HepG2 (cell line): ENCODE measurements at regions not wholly inside any gene's neighbourhood (a gene's known extent, or its start where the extent isn't known, plus 50 kb on each side); places are given as distances from the start of the nearest gene placed in this dataset.

Experiments used
- ATAC-seq: fragments of 200-7000 bp; cut with Tn5 transposase; 3 replicates; pipeline ENCODE4 v1.9.1; 2020; ENCODE audit warnings: mild to moderate bottlenecking, moderate library complexity
- BruUV-seq: library from RNA; stranded (reverse); fragments of 400-500 nt; replicated peaks from 2 replicates; lab custom pipeline; 2021; lab: Mats Ljungman, UMichigan
- CTCF ChIA-PET: fragments of 300-600 bp; formaldehyde crosslinking; extraction: SDS; loops from one replicate; lab custom pipeline; 2021; ENCODE audit warnings: low total read pairs, inconsistent platforms, low intra/inter-chr PET ratio; lab: Yijun Ruan, JAX
- POLR2A ChIA-PET: fragments of 350-600 bp; sonication (Branson Sonifier 250); formaldehyde crosslinking; loops from one replicate; lab custom pipeline; 2020; ENCODE audit warnings: antibody characterized with exemption, inconsistent platforms; lab: Yijun Ruan, JAX
- DNase-seq: peaks from one replicate; pipeline ENCODE4 v3.0.0-alpha.2; 2015; ENCODE audit warnings: low spot score
- FAIRE-seq: peaks from 3 replicates; lab custom pipeline; 2011; peaks lifted over from hg19 to GRCh38; lab: Jason Lieb, UNC
- H2AFZ ChIP-seq: one replicate; pipeline ENCODE4 v1.6.1; 2011; ENCODE audit warnings: low read length, inconsistent platforms
- H3K27ac ChIP-seq: fragments of 300-600 bp; 3 replicates; pipeline ENCODE4 v1.8.0; 2011; ENCODE audit warnings: mixed run types, mild to moderate bottlenecking, mixed read lengths, low read length, inconsistent platforms; ENCODE audit not compliant: insufficient read depth; ENCODE audit errors: extremely low read length
- H3K27me3 ChIP-seq, 2 experiments: fragments of 200-600 bp in 1 of 2; 2 replicates in 1 of 2; 3 replicates in 1 of 2; pipeline versions ENCODE4 v1.6.0 to v1.8.0; 2011; ENCODE audit warnings: low read length in 2 of 2, mild to moderate bottlenecking in 2 of 2, moderate library complexity in 2 of 2, inconsistent platforms in 1 of 2; ENCODE audit not compliant: insufficient read depth in 2 of 2, control insufficient read depth in 1 of 2
- H3K36me3 ChIP-seq, 2 experiments: fragments of 200-600 bp in 1 of 2; replicated peaks in 1 of 2; 2 replicates in 1 of 2; 3 replicates in 1 of 2; pipeline versions ENCODE4 v1.5.1 to v1.8.0; 2011; ENCODE audit warnings: low read length in 2 of 2, inconsistent platforms in 1 of 2; ENCODE audit not compliant: insufficient read depth in 2 of 2, control insufficient read depth in 1 of 2
- H3K4me1 ChIP-seq: 2 replicates; pipeline ENCODE4 v1.5.1; 2012; ENCODE audit warnings: low read length, inconsistent platforms; ENCODE audit not compliant: insufficient read depth
- H3K4me2 ChIP-seq: 2 replicates; pipeline ENCODE4 v1.6.0; 2011; ENCODE audit warnings: low read depth, low read length, inconsistent platforms
- H3K4me3 ChIP-seq, 3 experiments: fragments of 200-600 bp in 1 of 3; sonication (generic), shearing (Covaris generic) in 1 of 3; replicated peaks in 1 of 3; 2 replicates each; pipeline ENCODE4 v1.5.1; 2011 to 2016; ENCODE audit warnings: low read length in 3 of 3, inconsistent platforms in 2 of 3, low read depth in 2 of 3, mild to moderate bottlenecking in 2 of 3, control low read depth in 1 of 3, mixed read lengths in 1 of 3; ENCODE audit not compliant: insufficient read depth in 1 of 3
- H3K79me2 ChIP-seq: one replicate; pipeline ENCODE4 v1.6.1; 2011; ENCODE audit warnings: low read length, inconsistent platforms; ENCODE audit not compliant: insufficient read depth
- H3K9ac ChIP-seq: 2 replicates; pipeline ENCODE4 v1.6.0; 2011; ENCODE audit warnings: mild to moderate bottlenecking, low read depth, low read length, inconsistent platforms; ENCODE audit not compliant: insufficient read depth
- H3K9me3 ChIP-seq: 2 replicates; pipeline ENCODE4 v1.5.1; 2012; ENCODE audit warnings: mild to moderate bottlenecking, low read length
- H4K20me1 ChIP-seq: 2 replicates; pipeline ENCODE4 v1.6.0; 2011; ENCODE audit warnings: inconsistent platforms, mild to moderate bottlenecking, low read length, moderate library complexity; ENCODE audit not compliant: insufficient read depth
- ATF7 ChIP-seq, 2 experiments: fragments of 450-650 bp in 1 of 2; sonication (generic) in 1 of 2; formaldehyde crosslinking in 1 of 2; IDR thresholded peaks; 2 replicates each; pipeline versions ENCODE4 v1.4.0 to v1.6.1; 2016 to 2020; ENCODE audit warnings: antibody characterized with exemption in 1 of 2, mild to moderate bottlenecking in 1 of 2, missing genetic modification reagents in 1 of 2
- CBFB ChIP-seq: sonication (generic); formaldehyde crosslinking; IDR thresholded peaks from 2 replicates; pipeline ENCODE4 v1.4.0; 2020; ENCODE audit warnings: missing genetic modification reagents
- CTCF ChIP-seq: sonication (generic); formaldehyde crosslinking; IDR thresholded peaks from 2 replicates; pipeline ENCODE4 v1.5.0; 2020; ENCODE audit warnings: mild to moderate bottlenecking, missing genetic modification reagents, moderate library complexity
- ISX ChIP-seq: sonication (generic); formaldehyde crosslinking; conservative IDR thresholded peaks from 2 replicates; pipeline ENCODE4 v1.5.0; 2020; ENCODE audit warnings: missing genetic modification reagents
- NONO ChIP-seq, 2 experiments: fragments of 450-650 bp in 1 of 2; sonication (generic) in 1 of 2; formaldehyde crosslinking in 1 of 2; IDR thresholded peaks in 1 of 2; conservative IDR thresholded peaks in 1 of 2; 2 replicates each; pipeline versions ENCODE4 v1.6.1 to v1.8.0; 2017 to 2022; ENCODE audit warnings: mild to moderate bottlenecking in 1 of 2, missing genetic modification reagents in 1 of 2, moderate library complexity in 1 of 2
- STAG1 ChIP-seq: sonication (generic); formaldehyde crosslinking; IDR thresholded peaks from 2 replicates; pipeline ENCODE4 v1.4.0; 2020; ENCODE audit warnings: missing genetic modification reagents
- XRCC5 ChIP-seq: fragments of 200-400 bp; formaldehyde crosslinking; optimal IDR thresholded peaks from 2 replicates; pipeline ENCODE3; 2017; ENCODE audit warnings: mild to moderate bottlenecking, low read length
- ZNF326 ChIP-seq: sonication (generic); formaldehyde crosslinking; IDR thresholded peaks from 2 replicates; pipeline ENCODE4 v1.4.0; 2020; ENCODE audit warnings: missing genetic modification reagents, borderline replicate concordance
- ZNF687 ChIP-seq: sonication (generic); formaldehyde crosslinking; IDR thresholded peaks from 2 replicates; pipeline ENCODE4 v1.5.1; 2020; ENCODE audit warnings: mild to moderate bottlenecking, missing genetic modification reagents, moderate library complexity
- WGBS: methylation state at CpG from one replicate; pipeline ENCODE4 v1.1.6; 2017; ENCODE audit warnings: low lambda C conversion rate; 5-methylcytosine and 5-hydroxymethylcytosine counted together
- in situ Hi-C: cut with HindIII; loops from 2 replicates; pipeline ENCODE4 v1.10.0; 2017; ENCODE audit warnings: low pct_unique_long_range_greater_than_20kb; ENCODE audit not compliant: extremely low pct_ligation_motif_present
- intact Hi-C: fragments of 100-400 bp; cut with micrococcal nuclease; formaldehyde crosslinking; loops from one replicate; pipeline ENCODE4 v1.10.0; 2022; ENCODE audit not compliant: unreplicated experiment
- TF ChIP-seq, protein P1 (sequence below): sonication (generic); formaldehyde crosslinking; IDR thresholded peaks from 2 replicates; pipeline ENCODE4 v1.5.0; 2020; ENCODE audit warnings: missing genetic modification reagents
- TF ChIP-seq, protein P2 (sequence below): sonication (generic); formaldehyde crosslinking; IDR thresholded peaks from 2 replicates; pipeline ENCODE4 v1.5.0; 2020; ENCODE audit warnings: missing genetic modification reagents

GRCh38 chr5:27125856-27126255 lies 87.5 kb upstream of the CDH9 start (continued):
- TF ChIP-seq ATF7 (IDR thresholded peaks at IDR 0.05): no peak
- TF ChIP-seq ATF7 (CRISPR knock-in tag; IDR thresholded peaks at IDR 0.05): no peak
- no peak for TF ChIP-seq CBFB (CRISPR knock-in tag)
- no peak for TF ChIP-seq NONO (IDR thresholded peaks at IDR 0.05)
- no peak for TF ChIP-seq NONO (CRISPR knock-in tag; conservative IDR thresholded peaks at IDR 0.05)
- TF ChIP-seq ZNF326 (CRISPR knock-in tag): no peak

DNA sequence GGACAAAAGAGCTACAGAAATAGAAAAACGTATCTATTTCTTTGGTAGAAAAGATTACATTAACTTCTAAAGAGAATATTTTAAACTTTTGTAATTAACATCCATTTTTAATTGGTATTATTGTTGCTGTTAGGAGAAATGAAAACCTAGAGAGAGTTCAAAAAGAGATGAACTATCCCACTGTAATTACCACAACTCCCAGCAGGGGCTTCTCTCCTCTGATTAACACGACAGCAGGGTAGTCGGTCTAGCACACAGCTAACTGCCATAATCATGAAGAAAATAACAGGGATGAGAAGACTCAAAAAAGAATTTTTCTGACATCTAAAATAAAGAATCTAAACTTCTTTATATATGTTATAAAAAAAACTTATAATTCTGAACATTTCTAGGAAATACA lies 86.2 kb upstream of the CDH9 start:
- peak; percentile 84 for ATAC-seq
- H3K27ac ChIP-seq: no peak overlapping the region
- no peaks in the 10 kb centered on the region for H3K27me3 ChIP-seq
- BruUV-seq: no TSS peak
- DNase-seq: peak; percentile 20
- TF ChIP-seq ZNF687: no peak
- TF ChIP-seq, protein P1, sequence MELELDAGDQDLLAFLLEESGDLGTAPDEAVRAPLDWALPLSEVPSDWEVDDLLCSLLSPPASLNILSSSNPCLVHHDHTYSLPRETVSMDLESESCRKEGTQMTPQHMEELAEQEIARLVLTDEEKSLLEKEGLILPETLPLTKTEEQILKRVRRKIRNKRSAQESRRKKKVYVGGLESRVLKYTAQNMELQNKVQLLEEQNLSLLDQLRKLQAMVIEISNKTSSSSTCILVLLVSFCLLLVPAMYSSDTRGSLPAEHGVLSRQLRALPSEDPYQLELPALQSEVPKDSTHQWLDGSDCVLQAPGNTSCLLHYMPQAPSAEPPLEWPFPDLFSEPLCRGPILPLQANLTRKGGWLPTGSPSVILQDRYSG: no peak
- peak; percentile 27; the same call in 1 of the 2 replicates for TF ChIP-seq STAG1 (CRISPR knock-in tag)
- TF ChIP-seq, protein P2, sequence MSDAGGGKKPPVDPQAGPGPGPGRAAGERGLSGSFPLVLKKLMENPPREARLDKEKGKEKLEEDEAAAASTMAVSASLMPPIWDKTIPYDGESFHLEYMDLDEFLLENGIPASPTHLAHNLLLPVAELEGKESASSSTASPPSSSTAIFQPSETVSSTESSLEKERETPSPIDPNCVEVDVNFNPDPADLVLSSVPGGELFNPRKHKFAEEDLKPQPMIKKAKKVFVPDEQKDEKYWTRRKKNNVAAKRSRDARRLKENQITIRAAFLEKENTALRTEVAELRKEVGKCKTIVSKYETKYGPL: no peak
- 0 out of 2 replicates have a peak, but pooled peaks have one; percentile 20 for TF ChIP-seq CTCF (CRISPR knock-in tag)
- TF ChIP-seq ISX (CRISPR knock-in tag): no peak
- no peak for TF ChIP-seq XRCC5
- TF ChIP-seq, all 625 proteins: peak for 2
- Histone ChIP-seq H3K4me2 (no peak overlapping the region), H3K9ac (no peak overlapping the region), H3K4me3 (no peak overlapping the region), H4K20me1 (no peaks in the 10 kb centered on the region), H3K4me1 (peaks cover 12% of the 10 kb centered on the region; the same call in 1 of the 2 replicates), H2AFZ (no peak overlapping the region), H3K9me3 (no peaks in the 10 kb centered on the region), H3K36me3 (no peaks in the 10 kb centered on the region), H3K79me2 (no peaks in the 10 kb centered on the region)
- intact Hi-C loops: loop anchor here (5.0 kb wide), 1 partner anchor 888 kb away; no protein-coding TSS in a partner anchor
- peak; percentile 8 for FAIRE-seq
- CTCF ChIA-PET: no interaction called here
- POLR2A ChIA-PET: no interaction called here
- 3% methylated on average over 3 of the region's 3 CpGs for WGBS
- in situ Hi-C loops: no loop called here
